LHCN-M2 (cell line): ENCODE measurements at regions not wholly inside any gene's neighbourhood (a gene's known extent, or its start where the extent isn't known, plus 50 kb on each side); places are given as distances from the start of the nearest gene placed in this dataset.
A peak's percentile ranks its signal among the peaks of the same experiment; 100 is the strongest.
"Not testable (repeated sequence)": the region's sequence is repeated elsewhere in the genome, so short reads cannot be mapped to it uniquely, and the experiment has no call there.

ENCODE experiments used
- DNase-seq: peaks from one replicate; pipeline ENCODE4 v3.0.0-alpha.2; 2012; ENCODE audit warnings: low read depth

DNA sequence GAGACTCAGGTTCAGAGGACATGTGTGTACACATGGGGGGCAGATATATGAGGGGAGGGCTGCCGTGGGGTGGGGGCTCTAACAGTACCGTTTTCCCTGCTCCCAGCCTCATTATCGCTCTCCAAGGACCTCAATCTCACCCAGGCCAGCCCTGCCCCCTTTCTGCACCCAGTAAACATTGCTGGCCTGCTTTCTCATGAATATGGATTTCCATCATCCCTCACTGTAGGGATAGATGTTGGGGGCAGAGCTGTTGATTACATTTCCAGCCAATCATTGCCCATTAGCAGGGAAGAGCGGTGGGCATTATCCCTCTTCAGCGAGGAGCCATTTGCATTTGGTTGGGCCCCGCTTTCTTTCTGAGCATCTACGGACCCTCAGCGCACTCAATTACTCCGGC, 273.8 kb downstream of the RPS6KC1 start:
- no peak for DNase-seq

DNA sequence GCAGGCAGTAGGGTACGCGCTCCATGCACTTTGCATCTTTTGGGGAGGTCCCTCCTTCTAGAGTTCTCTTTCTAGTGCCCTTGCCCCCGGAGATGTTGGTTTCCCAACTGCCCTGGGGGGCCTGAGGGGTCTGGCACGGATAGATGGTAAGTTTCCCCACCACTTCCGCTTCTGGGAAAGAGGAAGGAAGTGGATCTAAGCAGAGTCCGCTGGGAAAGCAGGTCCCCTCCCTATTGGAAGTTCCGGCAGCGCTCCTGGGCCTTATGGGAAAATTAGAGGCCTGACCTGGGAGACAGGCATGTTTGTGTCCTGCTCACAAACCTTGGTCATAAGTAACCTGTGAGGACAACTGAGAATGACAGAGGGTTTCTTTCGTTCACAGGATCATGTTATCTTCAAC, 274.4 kb downstream of the RPS6KC1 start:
- DNase-seq = no peak

DNA sequence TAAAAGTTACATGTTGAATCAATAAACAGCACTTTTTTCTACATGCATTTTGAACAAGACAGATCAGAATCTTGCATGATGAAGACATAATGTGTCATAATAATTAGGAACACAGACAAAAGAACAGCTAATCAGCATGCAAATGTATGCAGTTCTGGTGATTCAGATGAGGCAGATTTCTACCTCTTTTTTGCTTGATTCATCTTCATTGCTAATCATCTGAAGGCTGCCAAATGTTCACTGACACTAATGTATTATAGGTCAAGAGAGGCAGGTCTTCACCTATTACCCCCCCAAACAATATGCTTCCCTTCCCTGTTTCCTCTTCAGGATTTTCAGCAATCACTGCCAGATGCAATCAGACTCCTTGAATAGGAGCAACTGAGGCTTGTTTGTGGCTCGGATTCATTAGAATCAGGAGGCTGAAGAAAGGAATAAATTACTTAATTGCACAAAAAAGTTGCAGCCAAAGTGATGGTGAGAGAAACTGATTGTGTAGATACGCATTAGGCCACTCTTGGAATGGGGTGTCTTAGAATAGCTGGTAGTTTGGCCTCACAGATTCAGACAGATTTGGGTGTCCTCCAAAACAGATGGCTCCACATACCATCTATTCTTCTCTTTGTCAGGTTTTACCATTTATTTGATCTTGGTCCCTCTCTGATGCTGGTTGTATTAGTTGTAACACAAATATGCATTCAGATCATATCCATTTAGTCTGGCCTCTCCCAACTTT, 275.4 kb downstream of the RPS6KC1 start:
- DNase-seq = no peak

DNA sequence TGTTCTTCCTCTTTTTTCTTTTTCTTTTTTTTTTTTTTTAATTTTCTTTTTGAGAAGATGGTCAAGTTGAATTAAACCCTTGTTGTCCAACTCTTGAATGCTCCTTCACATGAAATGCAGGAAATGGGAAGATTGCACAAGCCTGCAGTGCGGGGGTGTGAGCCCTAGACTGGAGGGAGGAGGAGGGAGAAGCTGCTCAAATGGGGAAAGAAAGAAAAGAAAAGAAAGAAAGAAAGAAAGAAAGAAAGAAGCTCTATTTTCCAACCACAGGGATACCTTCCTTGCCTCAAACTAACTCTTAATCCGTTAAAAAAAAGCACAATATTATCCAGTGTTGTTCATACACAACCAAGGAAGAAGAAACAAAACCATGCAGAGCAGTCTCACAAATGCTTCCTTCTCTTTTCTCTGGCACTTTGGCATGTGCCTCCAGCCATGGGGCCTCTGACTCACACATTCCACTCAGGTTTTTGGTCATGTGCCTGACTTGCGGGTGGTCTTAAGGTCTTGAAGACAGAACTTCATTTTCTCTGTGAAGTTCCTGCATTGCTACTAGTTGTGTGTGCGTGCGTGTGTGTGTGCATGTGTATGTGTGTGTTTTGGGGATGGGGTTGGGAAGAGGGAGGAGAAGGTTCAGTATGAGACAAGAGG, 276.1 kb downstream of the RPS6KC1 start:
- DNase-seq = peak; percentile 74

DNA sequence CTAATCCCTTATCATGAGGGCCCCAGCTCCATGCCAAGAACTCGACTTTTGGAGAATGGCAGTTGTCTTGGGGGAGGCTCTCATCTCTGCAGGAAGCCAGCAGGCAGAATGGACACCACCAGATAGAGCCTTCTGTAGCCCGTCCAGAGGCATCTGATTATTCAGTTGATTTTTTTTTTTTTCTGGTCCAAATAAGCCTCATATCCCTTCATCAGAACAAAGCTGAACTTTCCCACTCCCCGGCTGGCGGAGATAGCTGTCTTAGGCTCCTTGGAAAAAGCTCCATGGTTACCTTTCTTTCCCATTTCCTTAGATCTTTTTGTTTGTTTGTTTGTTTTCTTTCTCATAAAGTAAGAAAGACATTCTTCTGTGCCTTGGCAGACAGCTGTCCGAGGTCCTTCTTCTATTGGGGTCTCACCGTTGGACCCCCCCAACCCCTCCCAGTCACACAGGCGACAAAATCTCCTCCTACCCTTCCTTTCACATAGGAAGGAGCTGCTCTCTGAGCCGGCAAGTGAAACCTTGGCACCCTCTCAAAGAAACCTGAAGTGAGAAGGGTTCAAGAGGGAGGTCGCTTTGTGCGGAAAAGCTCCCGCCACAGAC, 278.5 kb downstream of the RPS6KC1 start:
- no peak for DNase-seq

DNA sequence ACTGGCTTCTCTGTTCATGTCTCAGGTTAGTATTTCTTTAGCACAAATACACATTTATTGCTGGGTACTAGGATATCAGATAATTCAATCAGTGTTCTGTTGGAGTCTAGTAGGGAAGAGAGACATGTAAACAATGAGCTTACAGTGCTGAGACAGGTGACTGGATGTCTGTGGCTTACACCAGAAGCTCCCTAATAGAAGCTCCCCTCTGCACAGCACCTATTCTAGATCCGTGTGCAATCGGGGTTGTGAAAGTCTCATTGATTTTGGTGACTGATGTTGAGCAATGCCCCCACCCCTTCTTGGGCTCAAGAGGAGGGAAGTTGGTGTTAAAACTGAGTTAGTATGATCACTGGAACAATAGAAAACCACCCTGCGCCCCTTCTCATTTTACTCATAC, 279.2 kb downstream of the RPS6KC1 start:
- DNase-seq = no peak

DNA sequence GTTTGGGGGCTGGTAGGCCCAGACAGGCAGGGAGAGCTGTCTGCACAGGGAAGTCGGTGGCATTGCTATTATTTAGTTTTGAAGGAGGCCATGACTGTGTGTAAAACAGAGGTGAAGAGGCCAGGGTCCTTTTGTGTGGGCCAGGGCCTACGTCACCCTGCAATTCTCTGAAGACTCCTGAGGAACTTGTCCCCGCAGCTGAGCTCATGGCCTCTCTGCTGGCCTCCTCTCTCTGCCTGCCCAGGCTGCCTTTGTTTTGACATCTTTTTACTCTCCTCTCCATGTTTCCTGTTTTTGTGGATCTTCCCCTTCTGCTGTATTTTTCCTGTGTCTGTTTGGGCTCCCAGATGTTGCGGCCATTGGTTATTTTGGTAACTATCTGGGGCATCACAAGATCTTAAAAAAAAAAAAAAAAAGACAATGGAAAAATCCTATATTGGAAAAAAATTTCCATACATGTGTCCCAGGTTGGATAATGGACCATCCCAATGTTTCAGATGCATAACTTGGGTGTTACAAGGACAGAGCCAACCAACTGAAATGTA, 280.7 kb downstream of the RPS6KC1 start:
- DNase-seq = no peak

DNA sequence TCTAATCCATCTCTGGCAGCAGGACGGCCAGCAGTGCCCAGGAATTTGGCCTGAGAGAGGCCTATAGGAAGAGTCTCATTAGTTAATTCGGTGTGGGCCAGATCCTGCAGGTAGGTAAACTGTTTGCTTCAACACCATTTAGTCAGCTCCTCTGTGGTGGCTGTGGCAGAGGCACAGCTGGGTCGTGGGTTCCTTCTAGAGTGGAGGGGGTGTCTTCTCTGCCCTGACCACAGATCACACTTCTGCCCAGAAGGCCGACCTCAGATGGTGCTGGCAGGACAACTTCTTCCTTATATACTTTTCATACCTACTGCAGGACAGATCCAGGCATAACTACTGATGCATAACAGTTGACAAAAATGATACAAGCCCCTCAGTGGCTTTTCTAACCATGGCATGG, 281.4 kb downstream of the RPS6KC1 start:
- DNase-seq = no peak

DNA sequence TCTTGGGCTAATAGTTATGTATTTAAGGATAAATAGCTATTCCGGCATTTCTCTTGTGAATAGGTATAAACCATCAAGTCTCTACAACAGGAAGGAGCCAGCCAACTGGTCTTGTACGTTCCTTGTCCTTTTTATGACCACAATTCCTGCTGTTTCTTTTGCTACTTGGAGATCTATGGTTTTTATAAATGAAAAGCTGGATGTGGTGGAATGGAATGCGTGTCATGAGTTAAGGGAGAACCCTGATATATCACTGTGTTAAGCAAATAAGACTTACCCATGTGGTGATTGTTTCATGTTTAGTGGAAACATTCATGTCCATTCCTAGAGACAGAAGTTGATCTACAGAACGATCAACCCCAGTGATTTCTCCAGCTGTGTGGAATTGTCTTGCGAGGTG, 282.1 kb downstream of the RPS6KC1 start:
- no peak for DNase-seq

DNA sequence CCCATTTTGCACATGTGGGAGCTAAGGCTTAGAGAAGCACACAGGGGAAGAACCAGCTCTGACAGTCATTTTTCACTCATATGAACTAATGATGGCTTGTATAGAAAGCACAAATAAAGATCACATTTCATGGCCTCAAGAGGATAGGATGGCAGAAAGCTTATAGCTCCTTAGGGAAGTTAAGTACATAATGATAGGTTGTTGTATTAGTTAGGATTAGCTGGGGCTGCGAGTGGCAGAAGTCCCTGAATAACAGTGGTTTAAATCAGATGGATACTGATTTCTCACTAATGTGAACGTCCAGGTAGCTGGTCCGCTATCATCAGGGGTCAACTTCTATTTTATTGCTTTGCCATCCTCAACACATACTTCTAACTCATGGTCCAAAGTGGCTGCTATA, 284.0 kb downstream of the RPS6KC1 start:
- DNase-seq = no peak

DNA sequence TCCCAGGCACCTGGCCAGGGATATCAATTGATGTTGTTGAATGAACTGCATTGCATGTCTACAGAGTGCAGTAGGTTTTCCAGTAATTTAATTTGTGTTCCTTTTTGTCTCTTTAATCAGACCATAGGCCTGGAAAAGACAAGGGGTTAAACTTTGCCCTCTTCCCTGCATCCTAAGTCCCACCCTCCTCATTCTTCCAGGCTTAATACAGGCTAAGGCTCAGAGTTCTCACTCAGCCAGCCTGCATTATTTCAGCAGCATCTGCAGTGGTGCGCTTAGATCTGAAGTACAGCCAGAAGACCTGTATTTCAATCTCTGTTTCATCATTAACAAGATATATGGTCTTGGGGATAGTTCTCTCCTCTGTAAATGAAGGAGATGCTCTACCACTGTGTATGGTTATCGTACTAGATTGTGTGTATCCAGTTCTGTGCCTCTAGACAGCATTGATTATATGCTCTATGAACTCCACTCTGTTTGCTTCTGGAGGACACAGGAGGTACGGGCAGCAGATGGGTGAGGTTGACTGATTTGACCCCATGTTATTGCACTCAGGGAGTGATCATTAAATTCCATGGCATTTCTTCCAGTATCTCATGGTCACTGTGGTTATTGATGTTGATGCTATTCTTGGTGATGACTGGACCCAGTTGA, 286.1 kb downstream of the RPS6KC1 start:
- DNase-seq = no peak

DNA sequence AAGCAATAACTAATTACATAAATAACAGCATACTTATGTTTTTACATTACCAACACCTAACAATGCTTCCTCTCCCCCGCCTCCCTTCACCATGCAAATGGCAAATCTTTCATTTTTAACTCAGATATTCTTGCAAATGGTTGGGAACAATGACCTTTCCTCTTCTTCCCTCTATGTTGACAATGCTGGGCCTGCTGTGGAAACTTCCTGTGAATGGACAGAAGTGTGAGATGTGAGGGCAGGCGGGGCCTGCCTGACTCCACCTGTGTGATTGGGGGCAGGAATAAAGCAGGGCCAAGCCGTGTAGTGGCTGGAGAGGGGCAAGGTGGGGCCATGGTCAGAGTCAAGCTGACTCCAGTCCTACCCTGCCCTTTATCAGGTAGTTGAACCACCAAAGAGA, 289.6 kb downstream of the RPS6KC1 start:
- no peak for DNase-seq

DNA sequence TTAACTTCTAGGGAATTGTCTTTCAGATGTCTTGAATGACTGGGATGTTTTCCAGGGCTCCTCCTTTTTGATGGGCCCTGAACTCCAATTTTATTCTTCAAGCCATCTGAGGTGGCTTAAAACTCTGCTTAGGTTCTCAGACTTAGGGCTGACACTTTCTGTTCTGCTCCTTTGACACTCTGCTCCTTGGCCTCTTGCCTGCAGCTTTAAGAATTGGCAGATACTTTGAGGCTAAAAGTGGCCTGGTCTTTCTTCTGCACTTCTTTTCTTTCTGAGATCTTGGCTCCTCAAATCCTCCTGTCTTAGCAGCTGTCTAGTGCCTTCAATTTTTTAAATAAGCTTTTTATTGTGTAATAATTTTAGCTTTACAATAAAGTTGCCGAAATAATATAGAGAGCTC, 294.6 kb downstream of the RPS6KC1 start:
- no peak for DNase-seq

DNA sequence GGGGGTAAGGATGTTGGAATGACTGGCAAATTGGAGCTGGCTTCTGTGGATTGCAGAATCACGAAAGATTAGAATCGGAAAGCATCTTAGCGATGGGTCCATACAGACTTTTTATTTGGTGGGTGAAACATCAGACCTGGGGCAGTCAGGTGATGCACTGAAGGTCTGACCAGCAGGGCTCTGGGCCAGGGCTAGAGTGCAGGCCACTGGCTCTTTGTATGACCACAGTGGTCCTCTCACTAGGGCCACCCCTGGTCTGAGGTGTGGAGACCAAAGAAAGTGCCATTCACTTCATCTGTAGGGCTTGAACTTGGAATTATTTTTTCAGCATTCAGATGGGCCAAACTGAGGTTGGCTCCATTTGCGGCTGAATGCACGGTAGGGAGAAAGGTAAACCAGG, 306.4 kb downstream of the RPS6KC1 start:
- DNase-seq = no peak

DNA sequence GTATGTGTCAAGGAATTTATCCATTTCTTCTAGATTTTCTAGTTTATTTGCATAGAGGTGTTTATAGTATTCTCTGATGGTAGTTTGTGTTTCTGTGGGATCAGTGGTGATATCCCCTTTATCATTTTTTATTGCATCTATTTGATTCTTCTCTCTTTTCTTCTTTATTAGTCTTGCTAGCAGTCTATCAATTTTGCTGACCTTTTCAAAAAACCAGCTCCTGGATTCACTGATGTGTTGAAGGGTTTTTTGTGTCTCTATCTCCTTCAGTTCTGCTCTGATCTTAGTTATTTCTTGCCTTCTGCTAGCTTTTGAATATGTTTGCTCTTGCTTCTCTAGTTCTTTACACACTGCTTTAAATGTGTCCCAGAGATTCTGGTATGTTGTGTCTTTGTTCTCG, 307.3 kb downstream of the RPS6KC1 start:
- DNase-seq = not testable (repeated sequence)

DNA sequence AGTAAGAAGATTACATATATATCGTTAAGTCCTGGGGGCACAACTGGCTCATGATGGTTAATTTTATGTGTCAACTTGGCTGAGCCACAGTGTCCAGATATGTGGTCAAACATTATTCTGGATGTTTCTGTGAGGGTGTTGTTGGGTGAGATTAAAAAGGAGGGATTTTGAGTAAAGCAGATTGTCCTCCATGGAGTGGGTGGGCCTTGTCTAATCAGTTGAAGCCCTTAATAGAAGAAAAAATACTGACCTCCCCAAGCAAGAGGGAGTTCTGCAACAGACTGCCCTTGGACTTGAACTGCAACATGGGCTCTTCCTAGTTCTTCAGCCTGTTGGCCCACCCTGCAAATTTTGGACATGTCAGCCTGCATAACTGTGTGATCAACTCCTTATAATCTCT, 311.6 kb downstream of the RPS6KC1 start:
- no peak for DNase-seq

DNA sequence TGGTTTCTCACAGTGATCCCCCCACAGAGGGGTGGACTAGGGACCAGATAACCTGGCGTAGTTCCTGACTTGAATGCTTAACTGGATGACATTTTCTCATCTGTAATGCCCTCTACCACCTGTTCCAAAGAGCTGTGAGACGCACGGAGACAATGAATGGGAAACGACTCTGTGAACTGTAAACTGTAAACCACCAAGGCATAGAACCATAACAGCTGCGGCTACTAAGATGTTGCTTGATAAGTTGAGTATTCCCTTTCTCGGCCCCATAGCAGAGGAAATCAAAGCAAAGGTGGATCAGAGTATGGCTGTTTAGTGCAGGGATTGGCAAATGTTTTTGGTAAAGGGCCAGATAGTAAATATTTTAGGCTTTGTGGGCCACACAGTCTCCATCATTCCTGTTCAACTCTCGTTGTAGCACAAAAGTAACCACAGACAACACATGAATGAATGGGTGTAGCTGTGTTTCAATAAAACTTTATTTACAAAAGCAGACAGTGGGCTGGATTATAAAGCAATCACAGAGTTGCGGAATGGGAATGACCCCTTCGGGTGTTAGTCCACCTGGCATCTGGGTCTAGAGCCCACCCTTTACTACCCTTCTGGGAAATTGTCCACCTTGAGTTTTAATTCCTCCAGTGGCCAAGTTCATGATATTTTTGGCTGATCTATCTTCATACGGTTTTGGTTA, 315.2 kb downstream of the RPS6KC1 start:
- DNase-seq = peak; percentile 11

DNA sequence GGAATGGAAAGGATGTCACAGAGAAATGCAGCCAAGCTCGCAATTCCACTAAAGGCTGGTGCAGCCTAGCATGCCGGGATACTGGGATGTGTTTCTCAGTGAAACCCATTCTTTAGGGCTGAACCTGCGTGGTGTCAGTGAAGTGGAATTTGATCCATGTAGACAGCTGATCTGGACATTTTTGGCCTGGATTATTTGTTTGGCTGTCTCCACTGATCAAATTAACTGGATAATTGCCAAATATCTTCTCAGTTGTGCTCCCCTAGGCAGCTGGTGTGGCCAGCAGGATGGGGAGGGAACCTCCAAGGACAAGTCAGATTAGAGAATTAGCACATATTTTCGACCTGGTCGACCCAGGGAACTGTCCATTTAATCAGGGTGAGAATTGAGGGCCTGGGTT, 318.4 kb downstream of the RPS6KC1 start:
- peak; percentile 32 for DNase-seq

DNA sequence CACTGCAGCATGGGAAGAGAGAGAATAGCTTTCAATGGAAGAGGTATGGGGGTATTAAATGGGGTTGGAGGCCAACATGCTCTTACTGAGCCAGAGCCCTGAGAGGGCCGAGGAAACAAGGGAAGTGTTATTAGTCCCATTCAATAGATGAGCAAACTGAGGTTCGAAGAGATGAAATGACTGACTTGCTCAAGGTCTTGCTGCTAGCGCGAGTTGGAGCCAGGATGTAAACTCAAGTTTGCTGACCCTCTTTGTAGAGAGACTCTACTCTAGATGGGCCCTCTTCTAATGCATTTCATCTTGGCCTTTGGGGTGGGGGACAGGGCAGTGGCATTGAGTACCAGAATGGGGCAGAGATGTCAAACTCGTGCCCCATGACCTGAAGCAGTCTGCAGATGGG, 319.5 kb downstream of the RPS6KC1 start:
- no peak for DNase-seq

DNA sequence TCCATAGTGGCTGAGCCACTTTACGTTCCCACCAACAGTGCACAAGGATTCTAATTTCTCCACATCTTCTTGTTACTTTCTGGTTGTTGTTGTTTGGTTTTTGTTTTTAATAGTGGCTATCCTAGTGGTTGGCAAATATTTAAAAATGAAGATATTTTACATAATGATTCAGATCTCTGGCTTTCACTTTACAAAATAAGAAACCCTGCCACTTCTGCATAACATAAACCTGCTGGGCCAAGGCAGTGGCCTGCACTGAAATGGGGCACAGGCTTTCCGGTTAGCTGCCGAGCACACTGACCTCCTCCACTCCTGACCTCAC, 320.4 kb downstream of the RPS6KC1 start:
- DNase-seq = no peak

DNA sequence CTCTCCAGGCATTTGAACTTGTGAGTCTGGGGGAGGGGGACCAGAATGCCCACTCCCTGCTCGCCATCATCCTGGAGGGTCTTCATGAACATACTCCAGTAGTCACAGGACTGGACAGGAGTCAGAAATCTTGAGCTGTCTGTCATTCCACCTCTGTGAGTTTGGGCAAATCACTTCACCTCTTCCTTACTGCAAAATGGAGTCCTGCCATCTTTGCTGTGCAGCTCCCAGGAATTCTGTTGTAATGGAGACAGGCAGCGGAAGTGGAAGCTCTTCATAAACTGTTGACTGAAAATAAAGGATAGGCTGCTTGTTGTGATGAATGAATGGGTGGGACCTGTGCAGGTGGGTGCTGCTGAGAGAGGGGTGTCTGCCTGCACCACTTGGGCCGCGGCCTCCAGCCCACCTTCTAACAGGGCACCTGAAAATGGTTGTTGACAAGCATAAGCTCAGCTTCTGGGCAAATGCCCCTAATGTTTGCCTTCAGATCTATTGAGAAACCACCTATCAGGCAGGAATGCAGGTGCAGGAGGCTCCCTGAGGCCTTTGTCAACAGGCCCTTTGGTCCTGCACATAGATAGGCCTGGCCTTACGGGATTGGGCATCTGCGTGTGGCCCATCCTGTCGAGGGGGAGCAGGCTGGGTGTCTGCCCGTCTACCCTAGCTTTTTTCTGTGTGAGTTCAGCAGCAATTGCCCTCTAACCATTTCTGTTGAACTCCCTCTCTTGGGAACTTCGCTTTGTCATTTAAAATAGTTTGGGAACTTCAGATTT, 321.0 kb downstream of the RPS6KC1 start:
- DNase-seq = no peak
